Natural killer cell (primary cell): ENCODE measurements at regions not wholly inside any gene's neighbourhood (a gene's known extent, or its start where the extent isn't known, plus 50 kb on each side); places are given as distances from the start of the nearest gene placed in this dataset.
"Not testable (repeated sequence)": the region's sequence is repeated elsewhere in the genome, so short reads cannot be mapped to it uniquely, and the experiment has no call there.

Experiments
- ATAC-seq, 3 donors: fragments of 150-1000 bp in 2 of 3; fragments of 200-7000 bp in 1 of 3; cut with Tn5 transposase; 1 replicate in 1 of 3; 2 replicates in 2 of 3; pipeline ENCODE4 v1.10.0; 2021; ENCODE audit warnings: mild to moderate bottlenecking in 2 of 3, moderate library complexity in 2 of 3
- DNase-seq, 2 donors: peaks; one replicate each; pipeline versions ENCODE4 v3.0.0 to v3.0.0-alpha.2; 2013 to 2021; ENCODE audit warnings: mixed read lengths in 1 of 2
- H3K27ac ChIP-seq: one replicate; pipeline ENCODE4 v1.5.1; 2013; ENCODE audit warnings: mild to moderate bottlenecking, low read length
- H3K27me3 ChIP-seq: one replicate; pipeline ENCODE4 v1.6.1; 2013; ENCODE audit warnings: low read length; ENCODE audit not compliant: control insufficient read depth, insufficient read depth
- H3K36me3 ChIP-seq: one replicate; pipeline ENCODE4 v1.6.1; 2013; ENCODE audit warnings: low read length; ENCODE audit not compliant: control insufficient read depth, insufficient read depth
- H3K4me1 ChIP-seq: one replicate; pipeline ENCODE4 v1.6.1; 2013; ENCODE audit warnings: low read length; ENCODE audit not compliant: control insufficient read depth, insufficient read depth
- H3K4me3 ChIP-seq: one replicate; pipeline ENCODE4 v1.5.1; 2013; ENCODE audit warnings: low read length
- H3K9me3 ChIP-seq: one replicate; pipeline ENCODE4 v1.6.1; 2013; ENCODE audit warnings: low read length; ENCODE audit not compliant: control insufficient read depth, insufficient read depth
- H3K27ac Mint-ChIP-seq, 2 donors: one replicate each; pipeline ENCODE4 v1.8.0; 2022; ENCODE audit warnings: mild to moderate bottlenecking in 2 of 2, mixed read lengths in 2 of 2, moderate library complexity in 1 of 2
- H3K27me3 Mint-ChIP-seq, 2 donors: one replicate each; pipeline ENCODE4 v1.8.0; 2022; ENCODE audit warnings: low read depth in 2 of 2, mixed read lengths in 2 of 2
- H3K36me3 Mint-ChIP-seq: one replicate; pipeline ENCODE4 v1.8.0; 2022; ENCODE audit warnings: mixed read lengths
- H3K4me1 Mint-ChIP-seq, 2 donors: one replicate each; pipeline ENCODE4 v1.8.0; 2022; ENCODE audit warnings: mixed read lengths in 2 of 2
- H3K4me3 Mint-ChIP-seq: one replicate; pipeline ENCODE4 v1.8.0; 2022; ENCODE audit warnings: mild to moderate bottlenecking, moderate library complexity, mixed read lengths
- H3K9me3 Mint-ChIP-seq, 2 donors: one replicate each; pipeline ENCODE4 v1.8.0; 2022; ENCODE audit warnings: mixed read lengths in 2 of 2
- WGBS: methylation state at CpG from one replicate; pipeline ENCODE4 v1.1.7; 2013; ENCODE audit warnings: missing lambda C conversion rate; ENCODE audit not compliant: insufficient coverage; 5-methylcytosine and 5-hydroxymethylcytosine counted together
- intact Hi-C: fragments of 100-400 bp; cut with micrococcal nuclease; formaldehyde crosslinking; loops from one replicate; pipeline ENCODE4 v1.14.2; 2022
- TF ChIP-seq, protein P1 (sequence below): fragments of 200-600 bp; IDR thresholded peaks from one replicate; pipeline ENCODE4 v1.8.0; 2022; ENCODE audit warnings: antibody characterized with exemption

DNA sequence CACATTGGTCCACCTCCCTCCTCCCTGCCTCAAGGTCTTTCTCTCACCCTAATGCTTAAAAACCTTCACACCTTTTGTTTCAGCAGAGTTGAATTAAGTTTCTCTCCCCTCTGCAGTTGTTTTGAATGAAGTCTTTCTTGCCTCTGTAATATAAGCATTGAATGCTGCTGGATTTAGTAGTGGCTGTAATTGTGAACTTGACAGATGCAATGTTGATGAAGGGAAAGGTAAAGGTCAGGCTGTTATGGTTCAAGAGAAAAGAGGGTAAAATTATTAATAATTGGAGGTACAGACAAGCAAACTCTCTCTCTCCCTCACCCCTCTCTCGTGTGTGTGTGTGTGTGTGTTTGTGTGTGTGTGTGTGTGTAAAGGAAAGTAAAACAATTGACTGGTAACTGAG, 509.8 kb downstream of the AMY1C start:
- TF ChIP-seq, protein P1, sequence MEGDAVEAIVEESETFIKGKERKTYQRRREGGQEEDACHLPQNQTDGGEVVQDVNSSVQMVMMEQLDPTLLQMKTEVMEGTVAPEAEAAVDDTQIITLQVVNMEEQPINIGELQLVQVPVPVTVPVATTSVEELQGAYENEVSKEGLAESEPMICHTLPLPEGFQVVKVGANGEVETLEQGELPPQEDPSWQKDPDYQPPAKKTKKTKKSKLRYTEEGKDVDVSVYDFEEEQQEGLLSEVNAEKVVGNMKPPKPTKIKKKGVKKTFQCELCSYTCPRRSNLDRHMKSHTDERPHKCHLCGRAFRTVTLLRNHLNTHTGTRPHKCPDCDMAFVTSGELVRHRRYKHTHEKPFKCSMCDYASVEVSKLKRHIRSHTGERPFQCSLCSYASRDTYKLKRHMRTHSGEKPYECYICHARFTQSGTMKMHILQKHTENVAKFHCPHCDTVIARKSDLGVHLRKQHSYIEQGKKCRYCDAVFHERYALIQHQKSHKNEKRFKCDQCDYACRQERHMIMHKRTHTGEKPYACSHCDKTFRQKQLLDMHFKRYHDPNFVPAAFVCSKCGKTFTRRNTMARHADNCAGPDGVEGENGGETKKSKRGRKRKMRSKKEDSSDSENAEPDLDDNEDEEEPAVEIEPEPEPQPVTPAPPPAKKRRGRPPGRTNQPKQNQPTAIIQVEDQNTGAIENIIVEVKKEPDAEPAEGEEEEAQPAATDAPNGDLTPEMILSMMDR, result no peak
- Mint-ChIP-seq H3K4me3 (no peak overlapping the region), H3K9me3 (peaks cover 15% of the 10 kb centered on the region in 2 donors), H3K27ac (no peak overlapping the region), H3K4me1 (no peaks in the 10 kb centered on the region), H3K36me3 (peaks cover 7% of the 10 kb centered on the region), H3K27me3 (no peaks in the 10 kb centered on the region)
- no peak for DNase-seq
- Histone ChIP-seq H3K4me3 (no peak overlapping the region), H3K9me3 (no peaks in the 10 kb centered on the region), H3K36me3 (no peaks in the 10 kb centered on the region), H3K4me1 (no peaks in the 10 kb centered on the region), H3K27ac (no peak overlapping the region), H3K27me3 (no peaks in the 10 kb centered on the region)
- ATAC-seq, result no peak
- WGBS, result no CpG with 5 or more reads among the region's 1 CpG
- intact Hi-C loops, result no loop called here

DNA sequence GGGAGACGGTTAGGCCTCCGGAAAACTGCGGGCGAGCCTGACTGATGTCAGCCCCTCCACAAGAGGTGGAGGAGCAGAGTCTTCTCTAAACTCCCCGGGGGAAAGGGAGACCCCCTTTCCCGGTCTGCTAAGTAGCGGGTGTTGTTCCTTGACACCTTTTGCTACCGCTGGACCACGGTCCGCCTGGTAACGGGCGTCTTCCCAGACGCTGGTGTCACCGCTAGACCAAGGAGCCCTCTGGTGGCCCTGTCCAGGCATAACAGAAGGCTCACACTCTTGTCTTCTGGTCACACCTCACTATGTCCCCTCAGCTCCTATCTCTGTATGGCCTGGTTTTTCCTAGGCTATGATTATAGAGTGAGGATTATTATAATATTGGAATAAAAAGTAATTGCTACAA, 513.4 kb downstream of the AMY1C start:
- intact Hi-C loops, H3K4me3 ChIP-seq, H3K4me1 ChIP-seq, H3K27me3 Mint-ChIP-seq, H3K4me1 Mint-ChIP-seq, H3K27me3 ChIP-seq, H3K4me3 Mint-ChIP-seq, H3K9me3 ChIP-seq, H3K27ac Mint-ChIP-seq, H3K27ac ChIP-seq, DNase-seq, H3K36me3 ChIP-seq, H3K36me3 Mint-ChIP-seq, ATAC-seq: not testable (repeated sequence)
- peaks cover 14 to 16% of the 10 kb centered on the region in 2 donors for H3K9me3 Mint-ChIP-seq
- WGBS, result 93% methylated on average over 13 of the region's 14 CpGs

DNA sequence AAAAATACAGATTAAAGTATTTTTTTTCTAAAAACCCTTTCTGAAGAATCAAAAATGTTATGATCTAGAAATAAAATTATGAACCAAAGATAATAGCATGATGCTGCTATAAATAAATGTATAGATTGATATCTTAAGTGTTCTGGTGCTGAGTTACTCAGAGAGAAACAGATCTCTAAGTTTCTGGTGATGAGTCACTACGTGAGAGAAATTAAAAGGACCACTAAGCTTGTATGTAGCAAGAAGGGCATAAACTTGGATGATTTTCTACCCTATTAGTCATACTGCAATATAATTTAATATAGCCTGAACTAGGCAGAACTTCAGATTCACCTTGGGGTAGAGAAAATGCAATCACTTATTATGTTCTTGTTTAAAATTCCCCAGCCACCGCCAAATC, 514.8 kb downstream of the AMY1C start:
- 88% methylated on average over 1 of the region's 2 CpGs for WGBS
- TF ChIP-seq, protein P1, result no peak
- Histone ChIP-seq H3K36me3 (no peaks in the 10 kb centered on the region), H3K9me3 (no peaks in the 10 kb centered on the region), H3K27me3 (no peaks in the 10 kb centered on the region), H3K4me3 (no peak overlapping the region), H3K27ac (no peak overlapping the region), H3K4me1 (no peaks in the 10 kb centered on the region)
- H3K9me3 Mint-ChIP-seq, result peaks cover 15 to 20% of the 10 kb centered on the region in 2 donors
- intact Hi-C loops, result no loop called here
- H3K36me3 Mint-ChIP-seq, result peaks cover 7% of the 10 kb centered on the region
- ATAC-seq (no peak), DNase-seq (no peak)
- no peaks in the 10 kb centered on the region for H3K27me3 Mint-ChIP-seq
- no peaks in the 10 kb centered on the region for H3K4me1 Mint-ChIP-seq
- no peak overlapping the region for H3K27ac Mint-ChIP-seq
- no peak overlapping the region for H3K4me3 Mint-ChIP-seq

DNA sequence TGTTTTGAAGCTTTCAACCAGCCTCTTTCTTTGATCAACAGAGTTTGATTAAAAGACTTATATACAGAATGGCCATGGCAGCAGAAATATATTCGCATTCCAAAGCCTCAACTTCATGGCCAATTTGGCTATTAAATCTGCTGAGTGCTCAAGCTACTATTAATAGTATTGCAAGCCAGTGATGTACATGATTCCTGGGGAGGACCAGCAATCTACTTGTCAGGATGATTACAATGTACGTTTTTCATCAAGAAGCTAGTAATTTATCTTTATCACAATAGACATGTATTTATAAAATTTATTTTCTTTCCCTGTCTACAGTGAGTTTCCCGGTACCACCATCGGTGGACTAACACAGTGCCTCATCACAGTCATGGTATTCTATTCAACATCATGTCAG, 515.5 kb downstream of the AMY1C start:
- Mint-ChIP-seq H3K27ac (no peak overlapping the region), H3K9me3 (peaks cover 13 to 19% of the 10 kb centered on the region in 2 donors), H3K4me3 (no peak overlapping the region), H3K4me1 (no peaks in the 10 kb centered on the region), H3K36me3 (peaks cover 2% of the 10 kb centered on the region), H3K27me3 (no peaks in the 10 kb centered on the region)
- TF ChIP-seq, protein P1, result no peak
- ATAC-seq (no peak), DNase-seq (no peak)
- Histone ChIP-seq H3K27ac (no peak overlapping the region), H3K4me3 (no peak overlapping the region), H3K9me3 (no peaks in the 10 kb centered on the region), H3K27me3 (no peaks in the 10 kb centered on the region), H3K4me1 (no peaks in the 10 kb centered on the region), H3K36me3 (no peaks in the 10 kb centered on the region)
- WGBS, result 95% methylated on average over 3 of the region's 4 CpGs
- intact Hi-C loops, result no loop called here
